ENCODE measurements at regions not wholly inside any gene's neighbourhood (a gene's known extent, or its start where the extent isn't known, plus 50 kb on each side); places are given as distances from the start of the nearest gene placed in this dataset.

DNA sequence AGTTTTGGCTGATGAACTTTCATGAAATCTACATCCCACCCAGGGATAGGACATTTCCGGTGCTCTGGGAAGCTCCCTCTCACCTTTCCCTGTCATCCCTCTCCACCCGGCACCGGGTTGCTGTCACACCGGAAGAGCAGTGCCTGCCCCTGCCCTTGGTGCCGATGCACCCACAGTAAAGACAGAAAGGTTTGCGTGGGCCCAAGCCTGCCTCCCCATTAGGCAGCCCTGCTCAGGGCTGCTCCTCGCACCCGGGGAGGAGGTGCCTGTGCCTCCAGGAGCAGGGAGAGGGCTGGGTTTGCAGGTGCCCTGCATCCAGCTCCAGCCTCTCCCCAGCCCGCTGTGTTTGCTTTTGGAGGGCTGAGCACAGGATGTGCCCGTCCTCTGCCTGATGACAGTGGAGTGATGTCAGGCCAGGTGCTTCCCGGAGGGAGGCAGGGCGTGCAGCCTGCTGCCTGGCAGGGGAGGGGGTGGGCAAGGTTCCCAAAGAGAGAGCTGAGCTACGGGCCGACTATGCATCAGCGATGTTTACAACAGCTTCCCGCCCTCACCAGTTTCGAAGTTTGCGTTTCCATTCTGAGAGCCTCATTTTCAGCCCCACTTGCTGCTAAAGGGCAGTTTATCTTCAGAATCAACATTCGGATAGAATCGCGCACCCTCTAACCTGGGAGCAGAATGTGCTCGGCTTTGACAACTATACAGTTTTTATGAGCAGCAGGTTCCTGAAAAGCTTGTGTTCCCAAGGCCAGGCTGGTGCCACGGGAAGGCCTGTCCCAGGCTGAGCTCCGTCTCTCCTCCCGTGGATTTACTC lies 83.2 kb upstream of the CLDN5 start:
- no peak for TF ChIP-seq CTCF (IDR thresholded peaks at IDR 0.05 in 8 of 11, conservative IDR thresholded peaks at IDR 0.05 in 3 of 11)
- TF ChIP-seq POLR2AphosphoS5 (IDR thresholded peaks at IDR 0.05), result peak; percentile 81 to 85 (median 83)
- no peak for TF ChIP-seq POLR2A (IDR thresholded peaks at IDR 0.05)
